Omental fat pad (tissue), 3 donors: ENCODE measurements at regions not wholly inside any gene's neighbourhood (a gene's known extent, or its start where the extent isn't known, plus 50 kb on each side); places are given as distances from the start of the nearest gene placed in this dataset.

Source experiments
- ATAC-seq: fragments of 150-250 bp; one replicate; pipeline ENCODE4 v1.9.1; 2016; ENCODE audit warnings: mild to moderate bottlenecking, moderate library complexity; ENCODE audit not compliant: low FRiP score
- DNase-seq: peaks from one replicate; pipeline ENCODE4 v3.0.0-alpha.2; 2019; ENCODE audit warnings: low spot score
- CTCF ChIP-seq, 3 donors: fragments of 450-650 bp; IDR thresholded peaks; one replicate each; pipeline ENCODE4 v1.5.1; 2016 to 2017; ENCODE audit warnings: antibody characterized with exemption in 3 of 3, mild to moderate bottlenecking in 3 of 3, moderate library complexity in 2 of 3

DNA sequence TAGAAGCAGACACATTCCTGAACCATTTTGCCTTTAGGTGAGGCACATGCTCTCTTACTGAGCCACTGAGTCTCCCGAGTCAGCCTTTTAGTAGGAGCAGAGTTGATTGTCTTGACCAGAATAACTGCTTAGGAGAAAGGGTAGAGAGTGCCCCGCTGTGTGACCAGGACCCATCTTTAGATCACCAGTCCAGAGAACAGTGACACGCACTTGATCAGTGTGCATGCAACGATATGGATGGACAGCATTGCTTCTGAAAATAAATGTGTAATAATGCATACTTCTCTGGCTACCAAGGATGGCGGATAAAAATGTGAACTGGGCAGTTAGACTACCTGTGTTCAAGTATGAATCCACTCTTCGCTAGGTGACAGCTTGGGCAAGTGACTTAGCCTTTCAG lies 897.7 kb downstream of the TRIML1 start:
- ATAC-seq (no peak), DNase-seq (no peak)
- no peak for TF ChIP-seq CTCF (IDR thresholded peaks at IDR 0.05)

- TF ChIP-seq CTCF (IDR thresholded peaks at IDR 0.05) = no peak
- no peak for ATAC-seq
- DNase-seq = no peak
These were observed 894.0 kb upstream of the FRG1 start for GRCh38 chr4:189046642-189047041.

- ATAC-seq (no peak), DNase-seq (no peak)
- no peak for TF ChIP-seq CTCF (IDR thresholded peaks at IDR 0.05)
These were observed 892.6 kb upstream of the FRG1 start for GRCh38 chr4:189048119-189048518.

DNA sequence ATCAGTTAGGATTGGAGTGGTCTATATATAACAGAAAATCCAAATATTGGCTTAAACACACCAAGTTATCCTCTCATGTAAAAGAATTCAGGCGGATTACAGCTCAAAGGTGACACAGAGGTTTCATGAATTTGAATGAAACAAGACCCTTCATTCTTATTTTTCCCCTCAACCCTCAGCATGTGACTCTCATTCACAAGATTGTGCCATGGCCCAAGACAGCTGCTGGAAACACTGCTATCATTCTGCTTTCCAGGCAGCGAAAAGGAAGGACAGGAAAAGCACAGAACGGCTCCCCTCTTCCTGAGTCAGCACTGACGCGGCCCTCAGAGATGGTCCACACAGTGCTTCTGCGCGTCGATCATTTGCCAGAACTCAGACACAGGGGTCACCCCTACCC lies 891.0 kb upstream of the FRG1 start:
- TF ChIP-seq CTCF (IDR thresholded peaks at IDR 0.05) = no peak
- ATAC-seq = no peak
- no peak for DNase-seq

GRCh38 chr4:189050643-189051042 lies 890.0 kb upstream of the FRG1 start:
- no peak for DNase-seq
- TF ChIP-seq CTCF (IDR thresholded peaks at IDR 0.05) = no peak
- ATAC-seq = no peak

GRCh38 chr4:189053621-189054020 lies 887.1 kb upstream of the FRG1 start:
- no peak for ATAC-seq

GRCh38 chr4:189060104-189060503 lies 880.6 kb upstream of the FRG1 start:
- DNase-seq (no peak), ATAC-seq (no peak)
- no peak for TF ChIP-seq CTCF (IDR thresholded peaks at IDR 0.05)

More at GRCh38 chr4:189053621-189054020, 887.1 kb upstream of the FRG1 start:
- no peak for DNase-seq
- no peak for TF ChIP-seq CTCF (IDR thresholded peaks at IDR 0.05)
